ENCODE measurements at regions not wholly inside any gene's neighbourhood (a gene's known extent, or its start where the extent isn't known, plus 50 kb on each side); places are given as distances from the start of the nearest gene placed in this dataset.

DNA sequence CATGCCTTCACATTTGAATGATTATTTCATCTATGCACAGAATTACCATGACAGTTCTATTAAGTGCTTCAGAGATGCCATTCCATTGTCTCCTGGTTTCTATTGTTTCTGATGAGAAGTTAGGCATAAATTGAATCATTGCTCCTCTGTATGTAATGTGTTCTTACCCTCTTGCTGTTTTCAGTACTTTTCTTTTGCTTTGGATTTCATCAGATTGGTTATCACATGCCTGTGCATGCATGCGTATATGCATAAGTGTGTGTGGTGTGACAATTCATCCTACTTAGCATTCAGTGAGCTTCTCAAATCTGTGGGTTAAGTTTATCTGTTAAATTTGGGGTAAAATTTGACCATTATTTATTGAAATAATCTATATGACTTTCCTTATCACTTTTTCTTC lies 263.3 kb upstream of the RND3 start:
- TF ChIP-seq, protein P1, sequence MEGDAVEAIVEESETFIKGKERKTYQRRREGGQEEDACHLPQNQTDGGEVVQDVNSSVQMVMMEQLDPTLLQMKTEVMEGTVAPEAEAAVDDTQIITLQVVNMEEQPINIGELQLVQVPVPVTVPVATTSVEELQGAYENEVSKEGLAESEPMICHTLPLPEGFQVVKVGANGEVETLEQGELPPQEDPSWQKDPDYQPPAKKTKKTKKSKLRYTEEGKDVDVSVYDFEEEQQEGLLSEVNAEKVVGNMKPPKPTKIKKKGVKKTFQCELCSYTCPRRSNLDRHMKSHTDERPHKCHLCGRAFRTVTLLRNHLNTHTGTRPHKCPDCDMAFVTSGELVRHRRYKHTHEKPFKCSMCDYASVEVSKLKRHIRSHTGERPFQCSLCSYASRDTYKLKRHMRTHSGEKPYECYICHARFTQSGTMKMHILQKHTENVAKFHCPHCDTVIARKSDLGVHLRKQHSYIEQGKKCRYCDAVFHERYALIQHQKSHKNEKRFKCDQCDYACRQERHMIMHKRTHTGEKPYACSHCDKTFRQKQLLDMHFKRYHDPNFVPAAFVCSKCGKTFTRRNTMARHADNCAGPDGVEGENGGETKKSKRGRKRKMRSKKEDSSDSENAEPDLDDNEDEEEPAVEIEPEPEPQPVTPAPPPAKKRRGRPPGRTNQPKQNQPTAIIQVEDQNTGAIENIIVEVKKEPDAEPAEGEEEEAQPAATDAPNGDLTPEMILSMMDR (IDR thresholded peaks at IDR 0.05; ENCODE audit: low read depth, low read length, poor library complexity, severe bottlenecking): no peak
- TF ChIP-seq EZH2phosphoT487 (IDR thresholded peaks at IDR 0.05; ENCODE audit: borderline replicate concordance, low read length): no peak

Measured in DOHH2 (cell line).